ENCODE measurements at regions not wholly inside any gene's neighbourhood (a gene's known extent, or its start where the extent isn't known, plus 50 kb on each side); places are given as distances from the start of the nearest gene placed in this dataset.

- TF ChIP-seq CTCF (conservative IDR thresholded peaks at IDR 0.05; ENCODE audit: low read depth, low read length) (no peak), EZH2 (IDR thresholded peaks at IDR 0.05; ENCODE audit: low read length, unreplicated experiment) (no peak)
Measured at GRCh38 chr1:221166559-221167318, 287.5 kb downstream of the HLX start.

Data from PC-3 (cell line).